Pulmonary artery endothelial cell (primary cell): ENCODE measurements at regions not wholly inside any gene's neighbourhood (a gene's known extent, or its start where the extent isn't known, plus 50 kb on each side); places are given as distances from the start of the nearest gene placed in this dataset.

Experiments
- DNase-seq: peaks from one replicate; pipeline ENCODE4 v3.0.0-alpha.2; 2011; ENCODE audit warnings: low read depth, low spot score

DNA sequence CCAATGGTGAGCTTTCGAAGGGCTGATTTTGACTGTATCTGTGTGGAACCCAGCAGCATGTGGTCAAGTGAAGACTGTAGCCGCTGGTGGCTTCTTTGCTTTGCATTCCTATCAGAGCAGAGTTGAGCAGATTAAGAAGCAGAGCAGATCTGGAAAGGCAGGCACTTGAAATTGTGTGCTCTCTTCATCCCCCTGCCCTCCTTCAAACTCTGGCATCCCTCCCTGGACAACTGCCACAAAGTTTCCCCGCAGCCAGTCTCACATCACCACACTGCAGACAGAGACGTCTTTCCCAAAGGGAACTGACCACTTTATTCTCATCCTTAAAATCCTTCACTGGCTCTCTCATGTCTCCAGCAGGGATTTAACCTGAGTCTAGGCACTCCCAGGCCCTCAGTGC lies 237.1 kb upstream of the DYNLRB2 start:
- DNase-seq, result no peak

- no peak for DNase-seq
These were observed 239.9 kb upstream of the DYNLRB2 start for GRCh38 chr16:80300876-80301275.

DNA sequence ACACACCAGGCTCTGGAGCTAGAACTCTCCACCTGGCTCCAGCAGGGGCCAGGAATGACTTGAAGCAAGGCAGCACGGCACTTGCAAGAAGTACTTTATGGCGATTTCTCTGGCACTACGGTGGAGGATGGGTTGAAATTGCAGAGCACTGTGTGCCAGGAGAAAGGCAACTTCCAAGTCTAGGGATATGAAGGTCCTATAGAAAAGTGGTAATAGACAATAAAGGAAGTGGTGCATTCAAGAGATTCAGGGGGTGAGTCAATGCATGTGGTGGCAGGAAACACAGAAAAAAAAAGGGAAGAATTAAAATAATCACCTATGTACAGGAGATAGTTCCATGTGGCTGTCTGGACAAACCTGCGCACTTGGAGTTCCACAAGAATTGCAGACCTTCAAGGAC lies 240.3 kb upstream of the DYNLRB2 start:
- DNase-seq, result no peak

- no peak for DNase-seq
These were observed 241.4 kb upstream of the DYNLRB2 start for GRCh38 chr16:80299416-80299815.

DNA sequence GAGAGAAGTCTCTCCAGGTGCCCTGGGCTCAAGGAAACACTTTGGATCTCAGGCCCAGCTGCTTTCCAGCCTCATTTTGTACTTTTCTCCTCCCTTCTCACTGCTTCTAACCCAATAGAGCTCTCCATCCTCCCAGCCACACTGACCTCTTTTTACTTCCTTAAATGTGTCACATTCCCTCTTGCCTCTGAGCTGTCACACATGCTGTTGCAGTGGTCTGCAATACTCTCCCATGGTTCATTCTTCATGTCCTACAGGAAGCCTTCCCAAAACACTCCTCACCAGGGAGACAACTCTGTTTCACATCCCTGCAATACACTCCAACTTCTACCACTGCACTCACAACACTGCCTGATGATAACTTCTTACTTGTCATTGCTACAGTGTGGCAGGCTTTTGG lies 242.1 kb upstream of the DYNLRB2 start:
- DNase-seq, result no peak

DNA sequence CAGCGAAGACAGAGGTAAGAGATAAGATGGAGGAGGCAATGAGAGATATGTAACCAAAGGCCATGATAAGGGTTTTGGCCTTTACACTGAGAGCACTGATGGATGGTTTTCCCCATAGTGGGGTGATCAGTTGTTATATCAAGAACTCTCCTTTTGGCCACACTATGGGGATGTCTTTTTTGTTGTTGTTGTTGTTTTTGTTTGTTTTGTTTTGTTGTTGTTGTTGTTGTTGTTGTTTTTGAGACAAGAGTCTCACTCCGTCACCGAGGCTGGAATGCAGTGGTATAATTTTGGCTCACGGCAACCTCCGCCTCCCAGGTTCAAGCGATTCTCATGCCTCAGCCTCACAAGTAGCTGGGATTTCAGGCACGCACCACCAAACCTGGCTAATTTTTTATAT lies 244.8 kb upstream of the DYNLRB2 start:
- DNase-seq, result no peak

DNA sequence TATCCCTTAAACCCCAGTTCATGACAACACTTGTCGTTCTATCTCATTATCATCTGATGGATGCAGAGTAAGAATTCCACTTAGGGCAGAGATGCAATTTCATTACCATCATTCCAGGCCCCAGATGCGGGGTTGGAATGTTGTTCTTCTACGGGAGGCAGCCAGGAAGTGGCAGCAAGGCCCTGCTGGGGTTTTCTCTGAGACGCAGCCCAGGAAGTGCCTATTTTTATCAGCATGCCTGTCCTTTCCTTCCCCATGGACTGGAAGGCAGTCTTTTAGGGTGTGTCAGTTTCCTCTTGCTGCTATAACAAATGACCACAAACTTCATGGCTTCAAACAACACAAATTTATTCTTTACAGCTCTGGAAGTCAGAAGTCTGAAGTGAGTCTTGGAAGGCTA lies 246.6 kb upstream of the DYNLRB2 start:
- no peak for DNase-seq

- DNase-seq, result no peak
These were observed 252.2 kb upstream of the DYNLRB2 start for GRCh38 chr16:80288616-80289015.

- no peak for DNase-seq
These were observed 253.1 kb upstream of the DYNLRB2 start for GRCh38 chr16:80287674-80288073.

DNA sequence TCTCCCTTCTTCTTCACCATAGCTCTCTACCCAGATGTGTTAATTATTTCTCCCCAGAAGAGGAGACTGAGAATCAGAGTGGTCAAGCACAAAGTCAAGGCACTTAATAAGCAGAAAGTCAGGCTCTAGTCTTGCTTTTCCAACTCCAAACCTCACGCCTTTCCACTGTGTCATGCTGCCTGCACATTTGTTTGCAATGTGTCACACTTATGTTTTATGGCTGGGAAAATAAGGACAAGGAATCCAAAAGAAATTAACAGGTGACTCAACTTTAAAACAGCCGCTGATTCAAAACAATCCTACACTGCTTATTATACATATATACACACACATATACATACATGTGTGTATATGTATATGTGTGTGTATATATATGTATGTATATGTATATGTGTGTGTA lies 255.7 kb upstream of the DYNLRB2 start:
- no peak for DNase-seq

GRCh38 chr16:80283466-80284392 lies 257.1 kb upstream of the DYNLRB2 start:
- no peak for DNase-seq

DNA sequence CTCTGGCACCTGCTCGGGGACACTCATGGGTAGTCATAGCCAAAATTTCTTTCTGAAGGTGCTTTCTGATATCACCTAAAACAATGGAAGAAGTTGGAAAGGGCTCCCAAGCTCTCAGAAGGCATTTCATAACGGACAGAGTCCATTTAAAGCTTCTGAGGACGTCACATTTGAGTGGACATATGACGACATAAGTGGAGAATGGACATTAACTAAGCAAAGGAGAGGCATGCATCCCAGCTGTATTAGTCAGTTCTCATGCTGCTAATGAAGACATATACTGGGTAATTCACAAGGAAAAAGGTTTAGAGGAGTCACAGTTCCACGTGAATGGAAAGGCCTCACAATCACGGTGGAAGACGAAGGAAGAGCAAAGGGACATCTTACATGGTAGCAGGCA lies 260.2 kb upstream of the DYNLRB2 start:
- DNase-seq, result no peak

DNA sequence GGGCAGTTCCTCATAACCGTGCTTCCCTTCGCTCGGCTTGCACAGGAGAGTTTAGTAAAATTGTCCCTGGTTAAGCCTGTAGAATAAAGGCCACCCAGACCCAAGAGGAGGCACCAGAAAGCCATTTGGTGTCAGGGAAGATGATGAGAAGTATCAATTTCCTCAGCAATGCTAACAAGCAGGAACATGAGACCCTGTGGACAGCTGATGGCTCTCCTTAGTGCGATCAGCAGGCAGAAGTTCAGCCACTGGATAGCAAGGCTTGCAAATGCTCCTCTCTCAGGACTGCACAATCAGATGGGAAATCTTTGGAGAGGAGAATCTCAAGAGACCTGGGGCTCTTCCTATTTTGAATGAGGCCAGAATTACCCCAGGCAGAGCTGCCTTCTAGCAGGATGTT lies 261.1 kb upstream of the DYNLRB2 start:
- DNase-seq, result no peak

DNA sequence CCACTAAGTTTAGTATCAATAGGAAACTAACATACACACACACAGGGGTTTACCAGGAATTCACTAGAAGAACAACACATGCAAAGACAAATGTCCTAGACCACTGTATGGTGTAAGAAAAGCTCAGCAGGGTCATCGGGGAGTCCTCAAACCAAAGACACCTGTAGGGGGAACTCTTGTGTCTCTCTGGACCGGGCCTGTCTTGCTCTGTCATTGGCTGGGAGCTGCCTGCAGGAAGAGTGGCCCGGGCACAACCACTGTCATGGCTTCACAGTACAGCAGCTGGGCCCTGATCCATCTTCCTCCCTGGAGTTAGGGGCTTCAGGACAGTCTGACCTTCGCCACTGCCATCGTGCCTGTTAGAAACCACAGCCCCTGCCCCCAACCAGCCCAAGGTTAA lies 263.6 kb upstream of the DYNLRB2 start:
- DNase-seq, result no peak

DNA sequence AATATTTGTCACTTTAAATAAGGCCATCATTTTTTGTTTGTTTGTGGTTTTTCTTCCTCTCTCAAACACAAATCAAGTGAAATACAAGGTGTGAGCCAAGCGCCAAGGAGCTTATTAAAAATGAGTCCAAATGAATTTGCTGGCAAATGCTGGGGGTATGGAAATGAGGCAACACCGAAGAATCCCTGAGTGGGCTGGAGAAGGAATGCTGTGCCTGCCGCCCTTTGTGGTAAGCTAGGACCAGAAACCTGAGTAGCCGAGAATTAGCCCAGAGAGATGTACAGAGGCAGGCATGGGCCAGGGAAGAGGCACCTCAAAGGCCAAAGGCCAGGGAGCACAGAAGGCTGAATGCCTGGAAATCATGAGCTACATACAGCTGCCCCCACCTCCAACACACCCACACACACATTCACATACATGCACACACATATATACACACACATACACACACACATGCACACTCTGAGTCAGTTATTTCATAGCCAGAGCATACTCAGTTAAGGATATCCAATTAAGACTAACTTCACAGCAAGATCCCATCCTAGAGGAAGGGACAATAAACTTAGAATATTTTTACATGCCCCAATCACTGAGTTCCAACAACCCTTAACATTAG lies 266.1 kb upstream of the DYNLRB2 start:
- DNase-seq, result no peak

- DNase-seq, result no peak
These were observed 266.9 kb upstream of the DYNLRB2 start for GRCh38 chr16:80273635-80274538.

DNA sequence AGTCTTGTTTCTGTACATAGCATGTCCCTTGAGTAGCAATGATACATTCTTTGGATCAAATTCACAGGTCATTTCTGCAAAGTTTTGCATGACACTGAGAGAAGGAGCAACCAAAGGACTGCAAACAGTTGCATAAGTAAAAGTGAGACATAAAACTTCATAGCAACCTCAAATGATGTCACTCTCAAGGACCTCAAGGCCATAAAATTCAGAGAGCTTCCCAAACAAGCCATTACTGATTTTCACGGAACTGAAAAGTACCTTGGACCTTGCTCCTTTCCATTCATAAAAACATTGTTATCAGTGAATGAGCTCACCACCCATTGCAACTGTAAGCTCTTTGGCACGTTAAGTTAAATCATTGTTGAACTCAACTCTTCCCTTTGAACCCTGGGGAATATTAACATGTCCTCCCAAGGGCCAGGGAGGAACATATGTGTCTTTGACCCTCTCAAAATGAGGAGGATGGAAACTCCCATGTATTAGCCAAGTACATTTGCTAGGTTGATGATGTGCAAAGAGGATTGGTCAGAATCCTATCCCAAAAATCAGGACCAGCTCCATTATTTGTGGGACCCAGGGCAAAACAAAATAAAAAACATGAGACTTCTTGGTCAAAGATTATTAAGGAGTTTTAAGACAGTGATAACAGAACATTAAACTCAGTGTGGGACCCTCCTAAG lies 275.0 kb upstream of the DYNLRB2 start:
- no peak for DNase-seq

GRCh38 chr16:80263848-80264694 lies 276.7 kb upstream of the DYNLRB2 start:
- DNase-seq, result no peak

DNA sequence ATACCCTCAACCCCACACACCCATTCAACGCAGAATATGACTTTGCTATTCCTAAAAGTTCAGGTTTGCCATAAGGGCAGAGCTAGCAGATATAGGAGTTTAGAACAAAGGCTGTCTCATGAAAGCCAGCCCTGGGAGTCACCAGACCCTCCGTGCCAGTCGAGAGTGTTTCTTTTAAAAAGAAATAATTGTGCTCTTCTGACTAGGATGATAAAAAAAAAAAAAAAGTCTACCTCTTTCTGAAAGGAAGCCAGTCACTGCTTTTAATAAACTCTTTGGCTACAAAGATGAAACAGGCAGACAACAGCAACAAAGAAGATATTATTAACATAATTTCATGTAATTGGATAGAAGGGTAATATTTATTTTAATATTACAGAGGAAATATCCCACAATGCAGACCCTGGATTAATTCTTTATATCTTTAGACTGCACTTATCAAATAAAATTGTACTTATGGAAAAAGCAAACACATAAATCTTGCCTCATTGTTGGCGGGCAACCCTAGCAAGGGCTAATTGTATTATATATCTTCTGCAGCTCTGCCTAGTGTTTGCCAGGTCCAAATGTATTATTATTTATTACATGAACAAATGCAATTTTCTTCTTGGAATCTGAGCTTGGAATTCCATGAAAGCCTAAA lies 277.5 kb upstream of the DYNLRB2 start:
- no peak for DNase-seq

- DNase-seq, result no peak
These were observed 279.9 kb upstream of the DYNLRB2 start for GRCh38 chr16:80260906-80261311.
